ENCODE measurements at regions not wholly inside any gene's neighbourhood (a gene's known extent, or its start where the extent isn't known, plus 50 kb on each side); places are given as distances from the start of the nearest gene placed in this dataset.

- TF ChIP-seq CTCF (conservative IDR thresholded peaks at IDR 0.05; ENCODE audit: low read depth, low read length) = no peak
- DNase-seq (ENCODE audit: low read depth) = no peak
- H3K4me3 ChIP-seq (ENCODE audit: low read depth, low read length) = no peak overlapping the region
Measured at GRCh38 chr2:36088716-36089328, 266.8 kb upstream of the CRIM1 start.

GRCh38 chr2:36087344-36087743 lies 268.2 kb upstream of the CRIM1 start:
- no peak for TF ChIP-seq CTCF (conservative IDR thresholded peaks at IDR 0.05; ENCODE audit: low read depth, low read length)
- no peak for DNase-seq (ENCODE audit: low read depth)
- no peak overlapping the region for H3K4me3 ChIP-seq (ENCODE audit: low read depth, low read length)

GRCh38 chr2:36079793-36080192 lies 275.8 kb upstream of the CRIM1 start:
- no peak overlapping the region for H3K4me3 ChIP-seq (ENCODE audit: low read depth, low read length)
- no peak for TF ChIP-seq CTCF (conservative IDR thresholded peaks at IDR 0.05; ENCODE audit: low read depth, low read length)
- DNase-seq (ENCODE audit: low read depth) = no peak

GRCh38 chr2:36074008-36074407 lies 281.6 kb upstream of the CRIM1 start:
- no peak for TF ChIP-seq CTCF (conservative IDR thresholded peaks at IDR 0.05; ENCODE audit: low read depth, low read length)
- no peak for DNase-seq (ENCODE audit: low read depth)
- H3K4me3 ChIP-seq (ENCODE audit: low read depth, low read length) = no peak overlapping the region

GRCh38 chr2:36071698-36072097 lies 283.9 kb upstream of the CRIM1 start:
- no peak overlapping the region for H3K4me3 ChIP-seq (ENCODE audit: low read depth, low read length)
- TF ChIP-seq CTCF (conservative IDR thresholded peaks at IDR 0.05; ENCODE audit: low read depth, low read length) = no peak
- DNase-seq (ENCODE audit: low read depth) = no peak

- no peak for TF ChIP-seq CTCF (conservative IDR thresholded peaks at IDR 0.05; ENCODE audit: low read depth, low read length)
- H3K4me3 ChIP-seq (ENCODE audit: low read depth, low read length) = no peak overlapping the region
- no peak for DNase-seq (ENCODE audit: low read depth)
Measured at GRCh38 chr2:36069074-36069473, 286.5 kb upstream of the CRIM1 start.

GRCh38 chr2:36068086-36068485 lies 287.5 kb upstream of the CRIM1 start:
- H3K4me3 ChIP-seq (ENCODE audit: low read depth, low read length) = no peak overlapping the region
- TF ChIP-seq CTCF (conservative IDR thresholded peaks at IDR 0.05; ENCODE audit: low read depth, low read length) = no peak
- DNase-seq (ENCODE audit: low read depth) = no peak
